ENCODE measurements at regions not wholly inside any gene's neighbourhood (a gene's known extent, or its start where the extent isn't known, plus 50 kb on each side); places are given as distances from the start of the nearest gene placed in this dataset.
"Not testable (repeated sequence)": the region's sequence is repeated elsewhere in the genome, so short reads cannot be mapped to it uniquely, and the experiment has no call there.

DNA sequence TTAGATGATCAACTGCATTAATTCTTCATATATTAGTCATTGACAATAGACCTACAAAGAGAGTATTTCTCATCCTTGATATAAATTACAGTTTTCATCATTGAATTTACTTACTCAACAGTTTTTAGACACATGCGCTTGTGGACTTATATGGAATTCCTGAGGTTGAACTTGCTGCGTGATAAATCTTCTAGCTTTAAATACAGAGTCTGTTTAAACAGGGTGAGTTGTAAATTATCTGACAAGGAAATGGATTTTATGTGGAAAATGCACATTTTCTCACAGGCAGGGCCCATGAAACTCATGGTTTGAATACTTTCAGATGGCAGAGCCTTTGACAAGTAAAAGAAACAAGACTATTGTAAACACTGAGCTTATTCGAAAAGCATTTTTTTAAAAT lies 280.5 kb downstream of the SPATA31A6 start:
- H4K20me1 ChIP-seq (ENCODE audit: insufficient read depth, low read length); BruUV-seq (replicated peaks); H3K9me2 ChIP-seq (ENCODE audit: insufficient read depth, low read length); H3K36me3 ChIP-seq (ENCODE audit: insufficient read depth, low read length); POLR2A ChIA-PET; H3K4me2 ChIP-seq (ENCODE audit: low read length); H3K4me3 ChIP-seq (ENCODE audit: low read depth, low read length, poor library complexity, severe bottlenecking); DNase-seq (ENCODE audit: low spot score); H2AFZ ChIP-seq (ENCODE audit: low read length); H3K9me3 ChIP-seq (ENCODE audit: low read length); H3K4me1 ChIP-seq (ENCODE audit: insufficient read depth, low read length, poor library complexity, severe bottlenecking); H3K79me2 ChIP-seq (ENCODE audit: insufficient read depth, low read depth, low read length); CTCF ChIA-PET (ENCODE audit: unreplicated experiment); intact Hi-C loops (cut with micrococcal nuclease; ENCODE audit: unreplicated experiment); H3K27ac ChIP-seq (ENCODE audit: low read depth, low read length, poor library complexity, severe bottlenecking): not testable (repeated sequence)

DNA sequence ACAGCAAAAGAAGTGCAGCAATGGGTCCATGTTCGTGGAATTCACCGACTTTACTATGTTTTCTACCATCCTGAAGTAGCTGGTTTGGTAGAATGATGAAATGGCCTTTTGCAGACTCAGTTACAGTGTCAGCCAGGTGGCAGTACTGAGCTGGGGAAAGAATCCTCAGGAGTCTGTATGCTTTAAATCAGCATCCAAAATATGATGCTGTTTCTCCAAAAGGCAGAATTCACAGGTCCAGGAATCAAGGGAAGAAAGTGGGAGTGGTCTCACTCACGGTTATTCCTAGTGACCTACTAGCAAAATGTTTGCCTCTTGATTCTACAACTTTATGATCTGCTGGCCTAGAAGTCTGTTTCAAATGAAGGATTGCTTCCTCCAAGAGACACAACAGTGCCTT lies 287.1 kb downstream of the SPATA31A6 start:
- CTCF ChIA-PET (ENCODE audit: unreplicated experiment); intact Hi-C loops (cut with micrococcal nuclease; ENCODE audit: unreplicated experiment); H2AFZ ChIP-seq (ENCODE audit: low read length); H3K4me3 ChIP-seq (ENCODE audit: low read depth, low read length, poor library complexity, severe bottlenecking); POLR2A ChIA-PET; H3K27ac ChIP-seq (ENCODE audit: low read depth, low read length, poor library complexity, severe bottlenecking); H3K9me2 ChIP-seq (ENCODE audit: insufficient read depth, low read length); H3K9me3 ChIP-seq (ENCODE audit: low read length); H3K4me2 ChIP-seq (ENCODE audit: low read length); BruUV-seq (replicated peaks); H3K36me3 ChIP-seq (ENCODE audit: insufficient read depth, low read length); H3K79me2 ChIP-seq (ENCODE audit: insufficient read depth, low read depth, low read length); H4K20me1 ChIP-seq (ENCODE audit: insufficient read depth, low read length); H3K4me1 ChIP-seq (ENCODE audit: insufficient read depth, low read length, poor library complexity, severe bottlenecking): not testable (repeated sequence)
- TF ChIP-seq, protein P1, sequence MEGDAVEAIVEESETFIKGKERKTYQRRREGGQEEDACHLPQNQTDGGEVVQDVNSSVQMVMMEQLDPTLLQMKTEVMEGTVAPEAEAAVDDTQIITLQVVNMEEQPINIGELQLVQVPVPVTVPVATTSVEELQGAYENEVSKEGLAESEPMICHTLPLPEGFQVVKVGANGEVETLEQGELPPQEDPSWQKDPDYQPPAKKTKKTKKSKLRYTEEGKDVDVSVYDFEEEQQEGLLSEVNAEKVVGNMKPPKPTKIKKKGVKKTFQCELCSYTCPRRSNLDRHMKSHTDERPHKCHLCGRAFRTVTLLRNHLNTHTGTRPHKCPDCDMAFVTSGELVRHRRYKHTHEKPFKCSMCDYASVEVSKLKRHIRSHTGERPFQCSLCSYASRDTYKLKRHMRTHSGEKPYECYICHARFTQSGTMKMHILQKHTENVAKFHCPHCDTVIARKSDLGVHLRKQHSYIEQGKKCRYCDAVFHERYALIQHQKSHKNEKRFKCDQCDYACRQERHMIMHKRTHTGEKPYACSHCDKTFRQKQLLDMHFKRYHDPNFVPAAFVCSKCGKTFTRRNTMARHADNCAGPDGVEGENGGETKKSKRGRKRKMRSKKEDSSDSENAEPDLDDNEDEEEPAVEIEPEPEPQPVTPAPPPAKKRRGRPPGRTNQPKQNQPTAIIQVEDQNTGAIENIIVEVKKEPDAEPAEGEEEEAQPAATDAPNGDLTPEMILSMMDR (conservative IDR thresholded peaks at IDR 0.05; ENCODE audit: low read length) = peak; percentile 75
- DNase-seq (ENCODE audit: low spot score) = peak; percentile 2

DNA sequence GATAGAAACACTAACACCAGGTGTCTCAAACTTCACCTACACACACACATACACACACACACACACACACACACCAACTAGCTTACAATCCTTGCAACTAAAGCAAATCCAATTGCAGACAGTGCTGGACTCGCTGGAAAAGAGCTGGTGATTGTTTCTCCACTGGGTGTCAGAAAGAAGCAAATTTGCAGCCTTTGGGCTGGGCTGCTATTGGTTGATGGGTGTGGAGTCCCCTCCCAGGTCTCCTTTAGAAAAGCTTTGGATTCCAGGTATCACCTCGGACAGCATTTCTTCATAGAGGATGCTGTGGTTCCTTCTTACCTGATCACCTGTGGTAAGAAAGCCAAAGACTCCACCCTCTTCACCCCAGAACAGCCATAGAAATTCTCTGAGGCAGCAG lies 307.5 kb downstream of the SPATA31A6 start:
- CTCF ChIA-PET (ENCODE audit: unreplicated experiment); BruUV-seq (replicated peaks); H3K79me2 ChIP-seq (ENCODE audit: insufficient read depth, low read depth, low read length); H3K9me2 ChIP-seq (ENCODE audit: insufficient read depth, low read length); H3K4me1 ChIP-seq (ENCODE audit: insufficient read depth, low read length, poor library complexity, severe bottlenecking); H3K9me3 ChIP-seq (ENCODE audit: low read length); H3K36me3 ChIP-seq (ENCODE audit: insufficient read depth, low read length); H3K4me2 ChIP-seq (ENCODE audit: low read length); H4K20me1 ChIP-seq (ENCODE audit: insufficient read depth, low read length); POLR2A ChIA-PET; H3K27ac ChIP-seq (ENCODE audit: low read depth, low read length, poor library complexity, severe bottlenecking); H2AFZ ChIP-seq (ENCODE audit: low read length); intact Hi-C loops (cut with micrococcal nuclease; ENCODE audit: unreplicated experiment); DNase-seq (ENCODE audit: low spot score); H3K4me3 ChIP-seq (ENCODE audit: low read depth, low read length, poor library complexity, severe bottlenecking): not testable (repeated sequence)

DNA sequence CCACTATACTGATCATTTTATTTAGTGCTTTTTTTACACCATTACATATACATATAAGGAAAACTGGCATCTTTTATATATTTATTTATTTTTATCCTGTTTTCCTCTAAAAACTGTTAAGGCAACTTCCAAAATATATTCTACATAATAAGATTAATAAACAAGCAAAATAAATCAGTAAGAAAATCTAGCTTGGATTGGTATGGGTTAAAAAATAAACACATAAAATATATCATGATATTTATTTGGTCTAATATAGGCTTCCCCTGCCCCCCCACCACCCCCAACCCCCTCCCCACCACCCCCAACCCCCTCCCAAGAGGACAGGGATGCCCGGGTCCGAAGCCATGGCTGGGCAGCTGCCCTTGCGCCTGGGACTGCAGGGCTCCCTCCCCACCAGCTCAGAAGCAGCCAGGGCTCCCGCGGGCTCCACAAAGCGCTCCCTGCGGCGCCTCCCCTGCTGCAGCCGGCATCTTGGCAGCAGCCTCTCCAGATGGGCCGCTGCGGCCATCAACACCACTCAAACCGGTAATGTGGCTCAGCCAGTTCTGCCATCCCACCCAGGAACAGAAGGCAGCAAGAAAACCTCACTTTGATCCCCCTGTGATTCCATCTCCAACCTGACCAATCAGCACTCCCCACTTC lies 319.3 kb downstream of the SPATA31A6 start:
- BruUV-seq (replicated peaks); DNase-seq (ENCODE audit: low spot score); intact Hi-C loops (cut with micrococcal nuclease; ENCODE audit: unreplicated experiment); H3K27ac ChIP-seq (ENCODE audit: low read depth, low read length, poor library complexity, severe bottlenecking); H3K4me1 ChIP-seq (ENCODE audit: insufficient read depth, low read length, poor library complexity, severe bottlenecking); H2AFZ ChIP-seq (ENCODE audit: low read length); H3K9me3 ChIP-seq (ENCODE audit: low read length); H3K4me3 ChIP-seq (ENCODE audit: low read depth, low read length, poor library complexity, severe bottlenecking); POLR2A ChIA-PET; H3K36me3 ChIP-seq (ENCODE audit: insufficient read depth, low read length); CTCF ChIA-PET (ENCODE audit: unreplicated experiment); H3K79me2 ChIP-seq (ENCODE audit: insufficient read depth, low read depth, low read length); H3K9me2 ChIP-seq (ENCODE audit: insufficient read depth, low read length); H4K20me1 ChIP-seq (ENCODE audit: insufficient read depth, low read length); H3K4me2 ChIP-seq (ENCODE audit: low read length): not testable (repeated sequence)

DNA sequence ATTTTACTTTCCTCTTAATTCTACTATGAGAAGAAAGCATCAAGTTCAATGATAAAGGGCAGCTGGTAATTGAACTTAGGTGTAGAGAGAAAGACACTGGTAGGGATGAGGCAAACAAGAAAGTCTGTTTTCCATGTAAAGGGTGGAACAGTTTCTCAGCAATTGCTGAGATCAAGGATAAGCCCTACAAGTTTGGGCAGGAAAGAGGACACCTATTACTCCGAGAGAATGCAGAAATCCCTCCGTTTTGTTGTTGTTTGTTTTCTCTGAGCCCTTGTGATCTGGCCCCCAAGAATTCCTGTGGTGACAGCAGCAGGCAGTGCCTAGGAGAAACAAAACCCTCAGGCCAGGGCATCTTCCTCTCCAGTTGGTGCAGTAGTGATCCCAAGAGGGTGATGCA lies 324.7 kb downstream of the SPATA31A6 start:
- H3K9me3 ChIP-seq (ENCODE audit: low read length); DNase-seq (ENCODE audit: low spot score); H3K4me1 ChIP-seq (ENCODE audit: insufficient read depth, low read length, poor library complexity, severe bottlenecking); H4K20me1 ChIP-seq (ENCODE audit: insufficient read depth, low read length); H3K4me3 ChIP-seq (ENCODE audit: low read depth, low read length, poor library complexity, severe bottlenecking); POLR2A ChIA-PET; CTCF ChIA-PET (ENCODE audit: unreplicated experiment); H3K79me2 ChIP-seq (ENCODE audit: insufficient read depth, low read depth, low read length); H3K27ac ChIP-seq (ENCODE audit: low read depth, low read length, poor library complexity, severe bottlenecking); H3K9me2 ChIP-seq (ENCODE audit: insufficient read depth, low read length); H2AFZ ChIP-seq (ENCODE audit: low read length); H3K36me3 ChIP-seq (ENCODE audit: insufficient read depth, low read length); H3K4me2 ChIP-seq (ENCODE audit: low read length); BruUV-seq (replicated peaks); intact Hi-C loops (cut with micrococcal nuclease; ENCODE audit: unreplicated experiment): not testable (repeated sequence)

DNA sequence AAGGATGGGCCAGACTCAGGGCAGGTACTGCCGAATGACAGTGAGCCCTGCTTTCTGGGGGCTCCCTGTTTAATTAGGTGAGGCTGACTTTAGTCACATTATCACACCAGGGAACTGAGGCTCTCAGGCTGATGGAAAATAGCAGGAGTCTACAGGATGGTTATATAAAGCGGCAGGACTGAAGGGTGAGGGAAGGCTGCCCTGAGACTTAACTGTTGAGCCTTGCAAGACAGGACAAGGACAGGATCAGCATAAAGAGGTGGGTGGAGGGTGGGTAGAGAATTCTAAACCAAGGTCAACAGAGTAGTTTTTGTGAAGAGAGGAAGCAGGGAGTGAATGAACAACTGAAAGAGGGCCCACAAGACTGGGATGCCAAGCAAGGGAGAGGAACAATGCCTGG lies 330.1 kb downstream of the SPATA31A6 start:
- H3K9me3 ChIP-seq (ENCODE audit: low read length); intact Hi-C loops (cut with micrococcal nuclease; ENCODE audit: unreplicated experiment); H3K9me2 ChIP-seq (ENCODE audit: insufficient read depth, low read length); BruUV-seq (replicated peaks); H3K27ac ChIP-seq (ENCODE audit: low read depth, low read length, poor library complexity, severe bottlenecking); H4K20me1 ChIP-seq (ENCODE audit: insufficient read depth, low read length); H3K4me3 ChIP-seq (ENCODE audit: low read depth, low read length, poor library complexity, severe bottlenecking); CTCF ChIA-PET (ENCODE audit: unreplicated experiment); H3K79me2 ChIP-seq (ENCODE audit: insufficient read depth, low read depth, low read length); H2AFZ ChIP-seq (ENCODE audit: low read length); H3K36me3 ChIP-seq (ENCODE audit: insufficient read depth, low read length); POLR2A ChIA-PET; H3K4me1 ChIP-seq (ENCODE audit: insufficient read depth, low read length, poor library complexity, severe bottlenecking); H3K4me2 ChIP-seq (ENCODE audit: low read length); DNase-seq (ENCODE audit: low spot score): not testable (repeated sequence)

Data from OCI-LY7 (cell line).